Right atrium auricular region (tissue), 2 donors: ENCODE measurements at regions not wholly inside any gene's neighbourhood (a gene's known extent, or its start where the extent isn't known, plus 50 kb on each side); places are given as distances from the start of the nearest gene placed in this dataset.

Source experiments
- DNase-seq: peaks from one replicate; pipeline ENCODE4 v3.0.0-alpha.2; 2019; ENCODE audit warnings: low spot score
- H3K27ac ChIP-seq, 2 donors: fragments of 200-600 bp; sonication (generic); 1 replicate in 1 of 2; 2 replicates in 1 of 2; pipeline ENCODE4 v1.5.1; 2016 to 2019
- H3K27me3 ChIP-seq, 2 donors: fragments of 200-600 bp; sonication (generic); one replicate each; pipeline versions ENCODE4 v1.5.1 to v1.6.0; 2017 to 2019
- H3K36me3 ChIP-seq: fragments of 200-600 bp; sonication (generic); one replicate; pipeline ENCODE4 v1.5.1; 2016
- H3K4me1 ChIP-seq, 2 donors: fragments of 200-600 bp; sonication (generic); one replicate each; pipeline versions ENCODE4 v1.5.1 to v1.6.0; 2017 to 2019
- H3K4me3 ChIP-seq, 2 donors: fragments of 200-600 bp; sonication (generic); 1 replicate in 1 of 2; 2 replicates in 1 of 2; pipeline ENCODE4 v1.5.1; 2017 to 2019; ENCODE audit warnings: mild to moderate bottlenecking in 1 of 2, moderate library complexity in 1 of 2
- H3K9me3 ChIP-seq, 2 donors: fragments of 200-600 bp; sonication (generic); one replicate each; pipeline ENCODE4 v1.5.1; 2019
- CTCF ChIP-seq, 2 donors: fragments of 200-600 bp; sonication (generic); IDR thresholded peaks; one replicate each; pipeline ENCODE4 v1.5.1; 2019; ENCODE audit warnings: antibody characterized with exemption in 2 of 2

GRCh38 chr12:24373004-24373403 lies 423.5 kb upstream of the SOX5 start:
- no peak for TF ChIP-seq CTCF (IDR thresholded peaks at IDR 0.05)
- H3K9me3 ChIP-seq: no peaks in the 10 kb centered on the region
- H3K4me3 ChIP-seq: no peak overlapping the region
- no peak for DNase-seq
- no peaks in the 10 kb centered on the region for H3K4me1 ChIP-seq
- H3K27ac ChIP-seq: no peak overlapping the region
- no peaks in the 10 kb centered on the region for H3K27me3 ChIP-seq
- H3K36me3 ChIP-seq: no peaks in the 10 kb centered on the region

GRCh38 chr12:24366514-24366913 lies 417.0 kb upstream of the SOX5 start:
- DNase-seq: no peak
- no peak for TF ChIP-seq CTCF (IDR thresholded peaks at IDR 0.05)
- Histone ChIP-seq H3K9me3 (no peaks in the 10 kb centered on the region), H3K27me3 (no peaks in the 10 kb centered on the region), H3K36me3 (no peaks in the 10 kb centered on the region), H3K4me3 (no peak overlapping the region), H3K27ac (no peak overlapping the region), H3K4me1 (no peaks in the 10 kb centered on the region)

- no peaks in the 10 kb centered on the region for H3K9me3 ChIP-seq
- H3K36me3 ChIP-seq: no peaks in the 10 kb centered on the region
- no peaks in the 10 kb centered on the region for H3K4me1 ChIP-seq
- no peak overlapping the region for H3K27ac ChIP-seq
- H3K27me3 ChIP-seq: no peaks in the 10 kb centered on the region
- TF ChIP-seq CTCF (IDR thresholded peaks at IDR 0.05): no peak
- H3K4me3 ChIP-seq: no peak overlapping the region
- DNase-seq: no peak
Observed at GRCh38 chr12:24364921-24365320, 415.5 kb upstream of the SOX5 start.

GRCh38 chr12:24363177-24363754 lies 413.8 kb upstream of the SOX5 start:
- no peaks in the 10 kb centered on the region for H3K27me3 ChIP-seq
- no peak overlapping the region for H3K27ac ChIP-seq
- DNase-seq: no peak
- H3K9me3 ChIP-seq: no peaks in the 10 kb centered on the region
- H3K4me1 ChIP-seq: no peaks in the 10 kb centered on the region
- no peak for TF ChIP-seq CTCF (IDR thresholded peaks at IDR 0.05)
- H3K4me3 ChIP-seq: no peak overlapping the region
- no peaks in the 10 kb centered on the region for H3K36me3 ChIP-seq

- no peak for TF ChIP-seq CTCF (IDR thresholded peaks at IDR 0.05)
- H3K4me3 ChIP-seq: no peak overlapping the region
- H3K36me3 ChIP-seq: no peaks in the 10 kb centered on the region
- H3K9me3 ChIP-seq: no peaks in the 10 kb centered on the region
- no peaks in the 10 kb centered on the region for H3K4me1 ChIP-seq
- no peak for DNase-seq
- no peaks in the 10 kb centered on the region for H3K27me3 ChIP-seq
- H3K27ac ChIP-seq: no peak overlapping the region
Observed at GRCh38 chr12:24361877-24362580, 412.6 kb upstream of the SOX5 start.

- no peaks in the 10 kb centered on the region for H3K9me3 ChIP-seq
- no peak overlapping the region for H3K4me3 ChIP-seq
- no peak for TF ChIP-seq CTCF (IDR thresholded peaks at IDR 0.05)
- no peaks in the 10 kb centered on the region for H3K4me1 ChIP-seq
- DNase-seq: no peak
- H3K36me3 ChIP-seq: no peaks in the 10 kb centered on the region
- H3K27me3 ChIP-seq: no peaks in the 10 kb centered on the region
- H3K27ac ChIP-seq: no peak overlapping the region
Observed at GRCh38 chr12:24360907-24361306, 411.4 kb upstream of the SOX5 start.
